ENCODE measurements at regions not wholly inside any gene's neighbourhood (a gene's known extent, or its start where the extent isn't known, plus 50 kb on each side); places are given as distances from the start of the nearest gene placed in this dataset.

DNA sequence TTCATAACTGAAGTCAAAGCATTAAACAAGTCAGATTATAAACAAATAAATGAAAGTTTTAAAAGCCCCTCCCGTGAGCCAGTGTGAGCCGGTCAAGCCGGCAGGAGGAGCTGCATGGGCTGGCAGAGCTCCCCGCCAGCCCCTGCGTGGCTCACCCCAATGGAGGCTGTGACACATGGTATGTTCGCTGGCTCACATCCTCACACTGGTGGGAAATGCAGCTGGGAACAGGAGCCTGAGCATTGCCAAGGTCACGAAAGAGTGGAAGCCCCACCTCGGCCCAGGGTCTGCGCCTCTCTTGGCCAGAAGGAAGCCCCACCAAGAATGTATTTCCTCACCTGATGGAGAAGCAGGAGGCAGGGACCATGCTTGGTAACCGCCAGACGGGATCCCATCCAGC, 261.7 kb upstream of the TCERG1L start:
- BruUV-seq (replicated peaks), result no TSS peak
- intact Hi-C loops (cut with micrococcal nuclease; ENCODE audit: unreplicated experiment) (no loop called here), in situ Hi-C loops (cut with HindIII; ENCODE audit: extremely low pct_ligation_motif_present, low pct_unique_long_range_greater_than_20kb) (no loop called here)
- no peak for TF ChIP-seq XBP1 (CRISPR knock-in tag; IDR thresholded peaks at IDR 0.05)
- TF ChIP-seq CEBPB (IDR thresholded peaks at IDR 0.05; ENCODE audit: borderline replicate concordance, low read depth, low read length), result no peak
- no peak for TF ChIP-seq GLI4 (CRISPR knock-in tag; IDR thresholded peaks at IDR 0.05; ENCODE audit: borderline replicate concordance)
- no peak for TF ChIP-seq AHR (CRISPR knock-in tag; IDR thresholded peaks at IDR 0.05)
- no peak for TF ChIP-seq RORA (CRISPR knock-in tag; IDR thresholded peaks at IDR 0.05)
- TF ChIP-seq, protein P1, sequence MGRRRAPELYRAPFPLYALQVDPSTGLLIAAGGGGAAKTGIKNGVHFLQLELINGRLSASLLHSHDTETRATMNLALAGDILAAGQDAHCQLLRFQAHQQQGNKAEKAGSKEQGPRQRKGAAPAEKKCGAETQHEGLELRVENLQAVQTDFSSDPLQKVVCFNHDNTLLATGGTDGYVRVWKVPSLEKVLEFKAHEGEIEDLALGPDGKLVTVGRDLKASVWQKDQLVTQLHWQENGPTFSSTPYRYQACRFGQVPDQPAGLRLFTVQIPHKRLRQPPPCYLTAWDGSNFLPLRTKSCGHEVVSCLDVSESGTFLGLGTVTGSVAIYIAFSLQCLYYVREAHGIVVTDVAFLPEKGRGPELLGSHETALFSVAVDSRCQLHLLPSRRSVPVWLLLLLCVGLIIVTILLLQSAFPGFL (CRISPR knock-in tag; IDR thresholded peaks at IDR 0.05), result no peak
- TF ChIP-seq, protein P2, sequence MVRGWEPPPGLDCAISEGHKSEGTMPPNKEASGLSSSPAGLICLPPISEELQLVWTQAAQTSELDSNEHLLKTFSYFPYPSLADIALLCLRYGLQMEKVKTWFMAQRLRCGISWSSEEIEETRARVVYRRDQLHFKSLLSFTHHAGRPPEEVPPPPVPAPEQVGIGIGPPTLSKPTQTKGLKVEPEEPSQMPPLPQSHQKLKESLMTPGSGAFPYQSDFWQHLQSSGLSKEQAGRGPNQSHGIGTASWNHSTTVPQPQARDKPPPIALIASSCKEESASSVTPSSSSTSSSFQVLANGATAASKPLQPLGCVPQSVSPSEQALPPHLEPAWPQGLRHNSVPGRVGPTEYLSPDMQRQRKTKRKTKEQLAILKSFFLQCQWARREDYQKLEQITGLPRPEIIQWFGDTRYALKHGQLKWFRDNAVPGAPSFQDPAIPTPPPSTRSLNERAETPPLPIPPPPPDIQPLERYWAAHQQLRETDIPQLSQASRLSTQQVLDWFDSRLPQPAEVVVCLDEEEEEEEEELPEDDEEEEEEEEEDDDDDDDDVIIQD (CRISPR knock-in tag; IDR thresholded peaks at IDR 0.05; ENCODE audit: low read depth), result no peak
- DNase-seq (ENCODE audit: low spot score) (no peak), ATAC-seq (no peak), FAIRE-seq (no peak)
- 51% methylated on average over 4 of the region's 11 CpGs for WGBS (ENCODE audit: low lambda C conversion rate)
- Histone ChIP-seq H3K79me2 (ENCODE audit: insufficient read depth, low read length) (no peaks in the 10 kb centered on the region), H4K20me1 (ENCODE audit: insufficient read depth, low read length) (no peaks in the 10 kb centered on the region), H3K36me3 (replicated peaks in 1 of 2; ENCODE audit: control insufficient read depth in 1 of 2, insufficient read depth in 2 of 2, low read length in 2 of 2) (no peaks in the 10 kb centered on the region), H3K4me1 (ENCODE audit: insufficient read depth, low read length) (no peaks in the 10 kb centered on the region), H3K27me3 (ENCODE audit: control insufficient read depth in 1 of 2, insufficient read depth in 2 of 2, low read length in 2 of 2) (peaks cover 3 to 19% of the 10 kb centered on the region in 2 experiments; a peak in 3 of 5 replicates), H3K27ac (ENCODE audit: extremely low read length, insufficient read depth, low read length) (no peak overlapping the region), H3K4me3 (replicated peaks in 1 of 3; ENCODE audit: insufficient read depth in 1 of 3, low read depth in 2 of 3, low read length in 3 of 3) (no peak overlapping the region), H3K9me3 (ENCODE audit: low read length) (no peaks in the 10 kb centered on the region), H3K9ac (ENCODE audit: insufficient read depth, low read depth, low read length) (no peak overlapping the region), H2AFZ (ENCODE audit: low read length) (no peak overlapping the region), H3K4me2 (ENCODE audit: low read depth, low read length) (no peak overlapping the region)
- ChIA-PET CTCF (ENCODE audit: low intra/inter-chr PET ratio, low total read pairs) (no interaction called here), POLR2A (no interaction called here)

DNA sequence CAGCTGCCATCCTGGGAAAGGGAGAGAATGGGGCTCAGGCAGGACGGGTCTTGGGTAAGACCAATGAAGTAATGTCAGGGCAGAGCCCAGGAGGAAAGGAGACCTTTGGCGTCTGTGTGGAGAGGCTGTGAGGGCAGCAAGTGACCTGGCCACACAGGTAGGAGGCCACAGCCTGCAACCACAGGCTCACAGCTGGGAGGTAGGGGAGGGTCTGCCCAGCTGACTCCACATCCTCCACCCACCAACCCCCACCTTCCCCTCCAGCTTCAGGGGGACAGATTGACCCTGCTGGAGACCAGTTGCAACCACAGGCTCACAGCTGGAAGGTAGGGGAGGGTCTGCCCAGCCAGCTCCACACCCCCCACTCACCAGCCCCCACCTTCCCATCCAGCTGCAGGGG, 262.2 kb upstream of the TCERG1L start:
- no peaks in the 10 kb centered on the region for H3K79me2 ChIP-seq (ENCODE audit: insufficient read depth, low read length)
- peaks cover 3 to 19% of the 10 kb centered on the region in 2 experiments; a peak in 3 of 5 replicates for H3K27me3 ChIP-seq (ENCODE audit: control insufficient read depth in 1 of 2, insufficient read depth in 2 of 2, low read length in 2 of 2)
- in situ Hi-C loops (cut with HindIII; ENCODE audit: extremely low pct_ligation_motif_present, low pct_unique_long_range_greater_than_20kb) (no loop called here), intact Hi-C loops (cut with micrococcal nuclease; ENCODE audit: unreplicated experiment) (no loop called here)
- no peak overlapping the region for H3K9ac ChIP-seq (ENCODE audit: insufficient read depth, low read depth, low read length)
- H2AFZ ChIP-seq (ENCODE audit: low read length), result no peak overlapping the region
- H3K36me3 ChIP-seq (replicated peaks in 1 of 2; ENCODE audit: control insufficient read depth in 1 of 2, insufficient read depth in 2 of 2, low read length in 2 of 2), result no peaks in the 10 kb centered on the region
- DNase-seq (ENCODE audit: low spot score) (no peak), ATAC-seq (no peak), FAIRE-seq (no peak)
- 6% methylated on average over 2 of the region's 2 CpGs for WGBS (ENCODE audit: low lambda C conversion rate)
- H3K4me2 ChIP-seq (ENCODE audit: low read depth, low read length), result no peak overlapping the region
- H3K4me1 ChIP-seq (ENCODE audit: insufficient read depth, low read length), result no peaks in the 10 kb centered on the region
- no TSS peak for BruUV-seq (replicated peaks)
- no peaks in the 10 kb centered on the region for H3K9me3 ChIP-seq (ENCODE audit: low read length)
- ChIA-PET POLR2A (no interaction called here), CTCF (ENCODE audit: low intra/inter-chr PET ratio, low total read pairs) (no interaction called here)
- no peak overlapping the region for H3K4me3 ChIP-seq (replicated peaks in 1 of 3; ENCODE audit: insufficient read depth in 1 of 3, low read depth in 2 of 3, low read length in 3 of 3)
- H3K27ac ChIP-seq (ENCODE audit: extremely low read length, insufficient read depth, low read length), result no peak overlapping the region
- no peaks in the 10 kb centered on the region for H4K20me1 ChIP-seq (ENCODE audit: insufficient read depth, low read length)
- TF ChIP-seq, protein P3, sequence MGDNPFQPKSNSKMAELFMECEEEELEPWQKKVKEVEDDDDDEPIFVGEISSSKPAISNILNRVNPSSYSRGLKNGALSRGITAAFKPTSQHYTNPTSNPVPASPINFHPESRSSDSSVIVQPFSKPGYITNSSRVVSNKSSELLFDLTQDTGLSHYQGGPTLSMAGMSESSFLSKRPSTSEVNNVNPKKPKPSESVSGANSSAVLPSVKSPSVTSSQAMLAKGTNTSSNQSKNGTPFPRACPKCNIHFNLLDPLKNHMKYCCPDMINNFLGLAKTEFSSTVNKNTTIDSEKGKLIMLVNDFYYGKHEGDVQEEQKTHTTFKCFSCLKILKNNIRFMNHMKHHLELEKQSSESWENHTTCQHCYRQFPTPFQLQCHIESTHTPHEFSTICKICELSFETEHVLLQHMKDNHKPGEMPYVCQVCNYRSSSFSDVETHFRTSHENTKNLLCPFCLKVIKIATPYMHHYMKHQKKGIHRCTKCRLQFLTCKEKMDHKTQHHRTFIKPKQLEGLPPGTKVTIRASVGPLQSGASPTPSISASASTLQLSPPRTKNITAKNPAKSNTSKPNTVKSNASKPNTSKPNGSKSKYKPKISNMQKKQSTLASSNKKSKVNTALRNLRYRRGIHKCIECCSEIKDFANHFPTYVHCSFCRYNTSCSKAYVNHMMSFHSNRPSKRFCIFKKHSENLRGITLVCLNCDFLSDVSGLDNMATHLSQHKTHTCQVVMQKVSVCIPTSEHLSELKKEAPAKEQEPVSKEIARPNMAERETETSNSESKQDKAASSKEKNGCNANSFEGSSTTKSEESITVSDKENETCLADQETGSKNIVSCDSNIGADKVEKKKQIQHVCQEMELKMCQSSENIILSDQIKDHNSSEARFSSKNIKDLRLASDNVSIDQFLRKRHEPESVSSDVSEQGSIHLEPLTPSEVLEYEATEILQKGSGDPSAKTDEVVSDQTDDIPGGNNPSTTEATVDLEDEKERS (CRISPR knock-in tag; IDR thresholded peaks at IDR 0.05), result no peak
- TF ChIP-seq, protein P4, sequence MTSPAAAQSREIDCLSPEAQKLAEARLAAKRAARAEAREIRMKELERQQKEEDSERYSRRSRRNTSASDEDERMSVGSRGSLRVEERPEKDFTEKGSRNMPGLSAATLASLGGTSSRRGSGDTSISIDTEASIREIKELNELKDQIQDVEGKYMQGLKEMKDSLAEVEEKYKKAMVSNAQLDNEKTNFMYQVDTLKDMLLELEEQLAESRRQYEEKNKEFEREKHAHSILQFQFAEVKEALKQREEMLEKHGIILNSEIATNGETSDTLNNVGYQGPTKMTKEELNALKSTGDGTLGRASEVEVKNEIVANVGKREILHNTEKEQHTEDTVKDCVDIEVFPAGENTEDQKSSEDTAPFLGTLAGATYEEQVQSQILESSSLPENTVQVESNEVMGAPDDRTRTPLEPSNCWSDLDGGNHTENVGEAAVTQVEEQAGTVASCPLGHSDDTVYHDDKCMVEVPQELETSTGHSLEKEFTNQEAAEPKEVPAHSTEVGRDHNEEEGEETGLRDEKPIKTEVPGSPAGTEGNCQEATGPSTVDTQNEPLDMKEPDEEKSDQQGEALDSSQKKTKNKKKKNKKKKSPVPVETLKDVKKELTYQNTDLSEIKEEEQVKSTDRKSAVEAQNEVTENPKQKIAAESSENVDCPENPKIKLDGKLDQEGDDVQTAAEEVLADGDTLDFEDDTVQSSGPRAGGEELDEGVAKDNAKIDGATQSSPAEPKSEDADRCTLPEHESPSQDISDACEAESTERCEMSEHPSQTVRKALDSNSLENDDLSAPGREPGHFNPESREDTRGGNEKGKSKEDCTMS (CRISPR knock-in tag; conservative IDR thresholded peaks at IDR 0.05), result no peak
- TF ChIP-seq ZBTB20 (CRISPR knock-in tag; IDR thresholded peaks at IDR 0.05; ENCODE audit: borderline replicate concordance, low read depth), result no peak
